NT2/D1 (cell line): ENCODE measurements at regions not wholly inside any gene's neighbourhood (a gene's known extent, or its start where the extent isn't known, plus 50 kb on each side); places are given as distances from the start of the nearest gene placed in this dataset.

Source experiments
- SUZ12 ChIP-seq: IDR thresholded peaks from 2 replicates; pipeline ENCODE4 v1.6.1; 2011; ENCODE audit not compliant: insufficient read length, insufficient read depth; ENCODE audit errors: extremely low read depth
- YY1 ChIP-seq: IDR thresholded peaks from 2 replicates; pipeline ENCODE4 v1.6.1; 2011; ENCODE audit not compliant: insufficient read length, insufficient read depth

DNA sequence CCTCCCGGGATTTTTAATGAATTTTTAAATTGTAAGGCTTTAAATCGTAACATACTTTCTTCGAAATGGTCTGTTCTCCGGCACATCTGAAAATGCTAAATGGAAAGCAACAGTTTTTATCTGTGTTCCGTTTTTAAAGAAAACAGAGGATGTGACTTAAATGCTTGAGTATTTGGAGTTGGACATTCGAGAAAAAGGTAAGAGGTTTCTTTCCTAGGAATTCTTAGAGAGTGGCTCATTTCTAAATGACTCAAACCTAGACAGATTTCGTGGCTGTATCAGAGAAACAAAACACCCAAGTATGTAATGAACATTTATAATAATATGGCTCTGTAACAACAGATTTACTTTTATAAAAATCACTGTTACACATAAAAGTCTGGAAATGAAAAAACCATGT is 177.6 kb upstream of the CCDC68 start:
- TF ChIP-seq YY1 (no peak), SUZ12 (no peak)
